ENCODE measurements at regions not wholly inside any gene's neighbourhood (a gene's known extent, or its start where the extent isn't known, plus 50 kb on each side); places are given as distances from the start of the nearest gene placed in this dataset.

DNA sequence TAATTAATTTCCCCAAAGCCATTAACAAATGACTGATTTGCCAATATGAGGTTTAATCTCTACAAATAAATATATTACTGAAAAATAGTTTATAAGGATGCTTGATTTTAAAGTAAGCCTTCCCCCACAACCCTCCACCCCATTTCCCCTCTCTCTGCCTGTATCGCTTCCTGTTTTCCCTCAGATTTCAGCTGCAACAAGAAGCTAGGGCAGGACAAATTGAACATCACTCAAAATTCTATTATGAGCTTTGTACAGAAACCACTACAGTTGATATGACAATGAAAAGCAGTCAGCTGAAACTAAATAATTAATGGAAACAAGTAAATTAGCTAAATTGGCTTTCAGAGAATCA lies 109.0 kb upstream of the SP4 start:
- TF ChIP-seq, protein P1, sequence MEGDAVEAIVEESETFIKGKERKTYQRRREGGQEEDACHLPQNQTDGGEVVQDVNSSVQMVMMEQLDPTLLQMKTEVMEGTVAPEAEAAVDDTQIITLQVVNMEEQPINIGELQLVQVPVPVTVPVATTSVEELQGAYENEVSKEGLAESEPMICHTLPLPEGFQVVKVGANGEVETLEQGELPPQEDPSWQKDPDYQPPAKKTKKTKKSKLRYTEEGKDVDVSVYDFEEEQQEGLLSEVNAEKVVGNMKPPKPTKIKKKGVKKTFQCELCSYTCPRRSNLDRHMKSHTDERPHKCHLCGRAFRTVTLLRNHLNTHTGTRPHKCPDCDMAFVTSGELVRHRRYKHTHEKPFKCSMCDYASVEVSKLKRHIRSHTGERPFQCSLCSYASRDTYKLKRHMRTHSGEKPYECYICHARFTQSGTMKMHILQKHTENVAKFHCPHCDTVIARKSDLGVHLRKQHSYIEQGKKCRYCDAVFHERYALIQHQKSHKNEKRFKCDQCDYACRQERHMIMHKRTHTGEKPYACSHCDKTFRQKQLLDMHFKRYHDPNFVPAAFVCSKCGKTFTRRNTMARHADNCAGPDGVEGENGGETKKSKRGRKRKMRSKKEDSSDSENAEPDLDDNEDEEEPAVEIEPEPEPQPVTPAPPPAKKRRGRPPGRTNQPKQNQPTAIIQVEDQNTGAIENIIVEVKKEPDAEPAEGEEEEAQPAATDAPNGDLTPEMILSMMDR (IDR thresholded peaks at IDR 0.05): no peak
- TF ChIP-seq POLR2AphosphoS5 (IDR thresholded peaks at IDR 0.05): no peak
